ENCODE measurements at regions not wholly inside any gene's neighbourhood (a gene's known extent, or its start where the extent isn't known, plus 50 kb on each side); places are given as distances from the start of the nearest gene placed in this dataset.

GRCh38 chr15:53196788-53197187, 406.7 kb upstream of the ONECUT1 start:
- TF ChIP-seq CTCF (IDR thresholded peaks at IDR 0.05; ENCODE audit: low read length) (no peak), EZH2 (optimal IDR thresholded peaks at IDR 0.05; ENCODE audit: low read depth, low read length) (no peak)

Measured in MM.1S (cell line).